Tibial nerve (tissue), 4 donors: ENCODE measurements at regions not wholly inside any gene's neighbourhood (a gene's known extent, or its start where the extent isn't known, plus 50 kb on each side); places are given as distances from the start of the nearest gene placed in this dataset.

Source experiments
- DNase-seq, 2 donors: peaks; one replicate each; pipeline ENCODE4 v3.0.0-alpha.2; 2019; ENCODE audit warnings: low spot score in 2 of 2
- H3K27ac ChIP-seq, 4 donors: fragments of 200-600 bp; sonication (generic) in 3 of 4; one replicate each; pipeline ENCODE4 v1.5.1; 2017 to 2019; ENCODE audit warnings: mild to moderate bottlenecking in 1 of 4
- H3K27me3 ChIP-seq, 2 donors: fragments of 200-600 bp; sonication (generic) in 1 of 2; one replicate each; pipeline versions ENCODE4 v1.5.1 to v1.6.0; 2017 to 2019
- H3K36me3 ChIP-seq, 3 donors: fragments of 200-600 bp; sonication (generic); one replicate each; pipeline ENCODE4 v1.5.1; 2018 to 2019
- H3K4me1 ChIP-seq, 4 donors: fragments of 200-600 bp; sonication (generic) in 3 of 4; one replicate each; pipeline ENCODE4 v1.5.1; 2017 to 2019
- H3K4me3 ChIP-seq, 4 donors: fragments of 200-600 bp; sonication (generic) in 3 of 4; one replicate each; pipeline ENCODE4 v1.5.1; 2017 to 2019; ENCODE audit warnings: mild to moderate bottlenecking in 1 of 4, moderate library complexity in 1 of 4
- H3K9me3 ChIP-seq, 4 donors: fragments of 200-600 bp; sonication (generic) in 3 of 4; one replicate each; pipeline ENCODE4 v1.5.1; 2017 to 2019
- CTCF ChIP-seq, 5 experiments: fragments of 200-600 bp in 3 of 5; fragments of 450-650 bp in 2 of 5; sonication (generic) in 3 of 5; IDR thresholded peaks; one replicate each; pipeline ENCODE4 v1.5.1; 2016 to 2019; ENCODE audit warnings: antibody characterized with exemption in 5 of 5, mild to moderate bottlenecking in 3 of 5, moderate library complexity in 2 of 5
- EP300 ChIP-seq, 2 donors: sonication (generic); formaldehyde crosslinking; IDR thresholded peaks; one replicate each; pipeline ENCODE4 v1.6.1; 2017; ENCODE audit warnings: antibody characterized with exemption in 2 of 2, mild to moderate bottlenecking in 1 of 2
- POLR2A ChIP-seq, 2 donors: fragments of 450-650 bp; IDR thresholded peaks; one replicate each; pipeline ENCODE4 v1.6.1; 2017; ENCODE audit warnings: antibody characterized with exemption in 2 of 2, mild to moderate bottlenecking in 2 of 2, moderate library complexity in 2 of 2
- WGBS, 2 donors: methylation state at CpG; one replicate each; pipeline ENCODE4 v1.1.5; 2018; 5-methylcytosine and 5-hydroxymethylcytosine counted together

- H3K9me3 ChIP-seq: no peaks in the 10 kb centered on the region
- no peaks in the 10 kb centered on the region for H3K4me1 ChIP-seq
- TF ChIP-seq CTCF (IDR thresholded peaks at IDR 0.05) (no peak), EP300 (IDR thresholded peaks at IDR 0.05) (no peak), POLR2A (IDR thresholded peaks at IDR 0.05) (no peak)
- H3K27ac ChIP-seq: no peak overlapping the region
- DNase-seq: no peak
- H3K36me3 ChIP-seq: no peaks in the 10 kb centered on the region
- H3K27me3 ChIP-seq: no peaks in the 10 kb centered on the region
- no peak overlapping the region for H3K4me3 ChIP-seq
- WGBS, 2 donors: 82 to 83% methylated on average over 4 of the region's 4 CpGs
These were observed 773.2 kb downstream of the FRK start for GRCh38 chr6:115287467-115287866.

GRCh38 chr6:115276881-115277565 is 783.7 kb downstream of the FRK start:
- Histone ChIP-seq H3K9me3 (no peaks in the 10 kb centered on the region), H3K36me3 (no peaks in the 10 kb centered on the region), H3K27ac (no peak overlapping the region), H3K4me1 (no peaks in the 10 kb centered on the region), H3K27me3 (no peaks in the 10 kb centered on the region), H3K4me3 (no peak overlapping the region)
- WGBS, 2 donors: 80 to 84% methylated on average over 3 of the region's 3 CpGs
- no peak for TF ChIP-seq POLR2A (IDR thresholded peaks at IDR 0.05)
- no peak for TF ChIP-seq EP300 (IDR thresholded peaks at IDR 0.05)
- no peak for TF ChIP-seq CTCF (IDR thresholded peaks at IDR 0.05)
- no peak for DNase-seq

GRCh38 chr6:115272311-115272710 is 788.4 kb downstream of the FRK start:
- Histone ChIP-seq H3K27me3 (no peaks in the 10 kb centered on the region), H3K9me3 (no peaks in the 10 kb centered on the region), H3K36me3 (no peaks in the 10 kb centered on the region), H3K27ac (no peak overlapping the region), H3K4me1 (no peaks in the 10 kb centered on the region), H3K4me3 (no peak overlapping the region)
- no peak for DNase-seq
- TF ChIP-seq CTCF (IDR thresholded peaks at IDR 0.05): no peak
- TF ChIP-seq EP300 (IDR thresholded peaks at IDR 0.05): no peak
- no peak for TF ChIP-seq POLR2A (IDR thresholded peaks at IDR 0.05)

GRCh38 chr6:115271434-115271833 is 789.3 kb downstream of the FRK start:
- no peak for TF ChIP-seq CTCF (IDR thresholded peaks at IDR 0.05)
- TF ChIP-seq POLR2A (IDR thresholded peaks at IDR 0.05): no peak
- no peak for TF ChIP-seq EP300 (IDR thresholded peaks at IDR 0.05)
- Histone ChIP-seq H3K4me3 (no peak overlapping the region), H3K4me1 (no peaks in the 10 kb centered on the region), H3K27me3 (no peaks in the 10 kb centered on the region), H3K9me3 (no peaks in the 10 kb centered on the region), H3K36me3 (no peaks in the 10 kb centered on the region), H3K27ac (no peak overlapping the region)
- 35 to 45% methylated on average over 5 of the region's 5 CpGs for WGBS, 2 donors
- no peak for DNase-seq

- no peak for TF ChIP-seq POLR2A (IDR thresholded peaks at IDR 0.05)
- no peak for TF ChIP-seq EP300 (IDR thresholded peaks at IDR 0.05)
- TF ChIP-seq CTCF (IDR thresholded peaks at IDR 0.05): no peak
- H3K4me3 ChIP-seq: no peak overlapping the region
- no peaks in the 10 kb centered on the region for H3K9me3 ChIP-seq
- no peaks in the 10 kb centered on the region for H3K4me1 ChIP-seq
- no peak for DNase-seq
- H3K36me3 ChIP-seq: no peaks in the 10 kb centered on the region
- no peak overlapping the region for H3K27ac ChIP-seq
- no peaks in the 10 kb centered on the region for H3K27me3 ChIP-seq
These were observed 789.7 kb downstream of the FRK start for GRCh38 chr6:115270953-115271352.
